Lung (tissue), 11 donors: ENCODE measurements at regions not wholly inside any gene's neighbourhood (a gene's known extent, or its start where the extent isn't known, plus 50 kb on each side); places are given as distances from the start of the nearest gene placed in this dataset.

Experiments used
- ATAC-seq: fragments of 200-7000 bp; cut with Tn5 transposase; one replicate; pipeline ENCODE4 v1.9.1; 2020; ENCODE audit warnings: moderate number of reproducible peaks; ENCODE audit not compliant: insufficient read depth, low FRiP score
- DNase-seq, 3 donors: peaks; one replicate each; pipeline ENCODE4 v3.0.0-alpha.2; 2013 to 2017
- H3K27ac ChIP-seq, 2 donors: one replicate each; pipeline ENCODE4 v1.5.1; 2013; ENCODE audit warnings: mild to moderate bottlenecking in 2 of 2, moderate library complexity in 2 of 2, control low read depth in 1 of 2, inconsistent platforms in 1 of 2, low read depth in 1 of 2, low read length in 1 of 2
- H3K27me3 ChIP-seq, 3 donors: one replicate each; pipeline ENCODE4 v1.5.1; 2013; ENCODE audit warnings: low read length in 2 of 3; ENCODE audit not compliant: control insufficient read depth in 3 of 3, insufficient read depth in 3 of 3
- H3K36me3 ChIP-seq, 4 donors: one replicate each; pipeline ENCODE4 v1.5.1; 2013; ENCODE audit warnings: low read length in 4 of 4, mild to moderate bottlenecking in 1 of 4, moderate library complexity in 1 of 4; ENCODE audit not compliant: control insufficient read depth in 4 of 4, insufficient read depth in 4 of 4
- H3K4me1 ChIP-seq, 5 donors: one replicate each; pipeline ENCODE4 v1.5.1; 2013; ENCODE audit warnings: low read length in 5 of 5, mild to moderate bottlenecking in 2 of 5, moderate library complexity in 1 of 5; ENCODE audit not compliant: control insufficient read depth in 5 of 5, insufficient read depth in 5 of 5
- H3K4me3 ChIP-seq: one replicate; pipeline ENCODE4 v1.5.1; 2013; ENCODE audit warnings: mild to moderate bottlenecking, control low read depth, moderate library complexity
- H3K9ac ChIP-seq, 2 donors: one replicate each; pipeline ENCODE4 v1.5.1; 2013; ENCODE audit warnings: low read length in 2 of 2, control low read depth in 1 of 2; ENCODE audit not compliant: insufficient read depth in 1 of 2
- H3K9me3 ChIP-seq, 4 donors: one replicate each; pipeline ENCODE4 v1.5.1; 2013; ENCODE audit warnings: low read length in 3 of 4, mild to moderate bottlenecking in 1 of 4, moderate library complexity in 1 of 4; ENCODE audit not compliant: control insufficient read depth in 4 of 4, insufficient read depth in 3 of 4
- WGBS, 2 donors: extraction: QIAGEN DNeasy Blood & Tissue Kit; methylation state at CpG; one replicate each; pipeline ENCODE4 v1.1.7; 2013; 5-methylcytosine and 5-hydroxymethylcytosine counted together
- TF ChIP-seq, protein P1 (sequence below): IDR thresholded peaks from 2 replicates; pipeline ENCODE4 v1.5.1; 2012; ENCODE audit warnings: mild to moderate bottlenecking; ENCODE audit errors: control extremely low read depth, extremely low read depth
- donor health status: control.
- donor health status: control.
- donor health status: Bipolar disorder and iron deficiency.
- donor health status: healthy.
- donor health status: DM: yes; HTN: yes; CAD: no.

DNA sequence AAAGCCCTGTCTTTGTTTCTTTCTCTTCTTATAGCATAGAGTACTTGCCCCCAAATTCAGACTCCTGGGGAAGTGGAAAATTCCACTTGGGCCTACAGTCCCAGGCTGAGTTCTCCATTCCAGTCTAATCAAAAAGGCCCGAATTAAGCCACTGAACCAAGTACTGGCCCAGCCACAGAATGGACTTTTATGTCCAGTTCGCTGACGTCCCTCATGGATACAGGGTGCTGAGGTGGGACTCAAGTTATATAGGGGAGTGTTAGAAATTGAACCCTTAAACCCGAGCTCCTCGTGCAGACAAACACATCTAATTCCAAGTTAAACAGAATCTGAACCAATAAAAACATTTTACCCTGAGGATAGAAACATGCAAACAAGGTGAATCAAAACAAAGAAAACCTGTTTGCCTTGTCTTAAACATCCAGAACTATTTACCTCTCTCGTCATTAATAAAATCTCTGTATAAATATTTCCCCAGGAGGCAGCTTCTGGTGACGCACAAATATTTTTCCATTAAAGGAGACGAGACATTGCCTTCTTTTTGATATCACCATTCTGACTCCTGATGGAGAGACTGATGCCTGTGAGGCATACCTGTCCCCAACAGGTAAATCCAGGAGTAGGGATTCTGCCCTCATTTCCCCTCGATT lies 136.8 kb upstream of the ARL4C start:
- Histone ChIP-seq H3K27me3 (no peaks in the 10 kb centered on the region), H3K27ac (no peak overlapping the region), H3K9me3 (peaks cover 0 to 2% (median 0%) of the 10 kb centered on the region in 4 donors), H3K4me3 (no peak overlapping the region), H3K36me3 (no peaks in the 10 kb centered on the region), H3K9ac (peak overlapping the region in 1 of 2 donors; percentile 23), H3K4me1 (peaks cover 0 to 37% (median 7%) of the 10 kb centered on the region in 5 donors)
- DNase-seq (no peak), ATAC-seq (no peak)
- TF ChIP-seq, protein P1, sequence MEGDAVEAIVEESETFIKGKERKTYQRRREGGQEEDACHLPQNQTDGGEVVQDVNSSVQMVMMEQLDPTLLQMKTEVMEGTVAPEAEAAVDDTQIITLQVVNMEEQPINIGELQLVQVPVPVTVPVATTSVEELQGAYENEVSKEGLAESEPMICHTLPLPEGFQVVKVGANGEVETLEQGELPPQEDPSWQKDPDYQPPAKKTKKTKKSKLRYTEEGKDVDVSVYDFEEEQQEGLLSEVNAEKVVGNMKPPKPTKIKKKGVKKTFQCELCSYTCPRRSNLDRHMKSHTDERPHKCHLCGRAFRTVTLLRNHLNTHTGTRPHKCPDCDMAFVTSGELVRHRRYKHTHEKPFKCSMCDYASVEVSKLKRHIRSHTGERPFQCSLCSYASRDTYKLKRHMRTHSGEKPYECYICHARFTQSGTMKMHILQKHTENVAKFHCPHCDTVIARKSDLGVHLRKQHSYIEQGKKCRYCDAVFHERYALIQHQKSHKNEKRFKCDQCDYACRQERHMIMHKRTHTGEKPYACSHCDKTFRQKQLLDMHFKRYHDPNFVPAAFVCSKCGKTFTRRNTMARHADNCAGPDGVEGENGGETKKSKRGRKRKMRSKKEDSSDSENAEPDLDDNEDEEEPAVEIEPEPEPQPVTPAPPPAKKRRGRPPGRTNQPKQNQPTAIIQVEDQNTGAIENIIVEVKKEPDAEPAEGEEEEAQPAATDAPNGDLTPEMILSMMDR: no peak
- WGBS, 2 donors: 89 to 91% methylated on average over 9 of the region's 9 CpGs

- 71 to 83% methylated on average over 12 of the region's 12 CpGs for WGBS, 2 donors
- no peak for ATAC-seq
- Histone ChIP-seq H3K27me3 (no peaks in the 10 kb centered on the region), H3K36me3 (no peaks in the 10 kb centered on the region), H3K4me1 (peaks cover 0 to 37% (median 7%) of the 10 kb centered on the region in 5 donors), H3K9me3 (peaks cover 0 to 2% (median 0%) of the 10 kb centered on the region in 4 donors), H3K4me3 (no peak overlapping the region), H3K9ac (no peak overlapping the region), H3K27ac (no peak overlapping the region)
- peak; percentile 67 to 82 (median 81) for DNase-seq
- TF ChIP-seq, protein P1: no peak
These were observed 135.9 kb upstream of the ARL4C start for GRCh38 chr2:234632527-234633391.

- no peaks in the 10 kb centered on the region for H3K27me3 ChIP-seq
- H3K4me3 ChIP-seq: no peak overlapping the region
- no peak overlapping the region for H3K9ac ChIP-seq
- ATAC-seq: no peak
- H3K27ac ChIP-seq: no peak overlapping the region
- H3K4me1 ChIP-seq: peaks cover 0 to 37% (median 7%) of the 10 kb centered on the region in 5 donors
- peak in 2 of 3 donors; percentile 41 to 58 for DNase-seq
- peaks cover 0 to 2% (median 0%) of the 10 kb centered on the region in 4 donors for H3K9me3 ChIP-seq
- 80 to 85% methylated on average over 13 of the region's 13 CpGs for WGBS, 2 donors
- TF ChIP-seq, protein P1: no peak
- no peaks in the 10 kb centered on the region for H3K36me3 ChIP-seq
These were observed 135.0 kb upstream of the ARL4C start for GRCh38 chr2:234631646-234632514.
